ENCODE measurements at regions not wholly inside any gene's neighbourhood (a gene's known extent, or its start where the extent isn't known, plus 50 kb on each side); places are given as distances from the start of the nearest gene placed in this dataset.
"Not testable (repeated sequence)": the region's sequence is repeated elsewhere in the genome, so short reads cannot be mapped to it uniquely, and the experiment has no call there.

DNA sequence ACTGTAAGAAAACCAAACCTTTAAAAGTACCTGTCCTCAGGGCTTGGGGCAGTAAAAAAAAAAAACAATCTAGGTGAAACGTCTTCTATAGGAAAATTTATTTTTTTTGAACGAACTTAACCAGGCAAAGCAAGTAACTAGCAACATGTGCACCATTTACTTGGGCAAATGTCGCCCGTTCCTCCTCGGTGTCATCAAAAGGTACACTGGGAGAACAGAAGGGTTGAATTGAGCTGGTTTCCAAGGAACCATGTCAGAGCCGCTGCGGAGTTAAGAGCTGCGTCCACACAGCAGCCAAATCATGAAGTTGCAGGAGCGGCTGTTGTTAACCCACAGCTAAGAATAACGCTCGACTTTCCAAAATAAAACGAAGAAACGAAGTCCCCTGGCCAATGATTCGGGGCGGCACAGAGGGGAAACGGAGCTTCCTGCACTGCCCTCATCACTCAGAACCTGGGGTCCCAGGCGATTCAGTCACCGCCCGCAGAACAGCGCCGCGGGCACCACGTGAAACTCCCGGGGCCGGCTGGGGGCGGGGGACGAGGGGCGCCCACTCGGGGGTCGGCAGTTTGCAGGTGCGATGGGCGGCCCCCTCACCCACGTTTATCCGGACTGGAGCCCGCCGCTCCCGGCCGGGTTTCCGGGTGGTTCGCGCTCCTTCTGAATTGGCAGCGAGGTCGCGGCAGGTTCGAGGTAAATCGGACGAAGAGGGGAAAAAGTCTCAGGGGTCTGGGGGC, 53.6 kb upstream of the PLGLB1 start:
- DNase-seq (ENCODE audit: low read depth, low spot score): not testable (repeated sequence)
- peak overlapping the region; percentile 60 for H3K27ac ChIP-seq

DNA sequence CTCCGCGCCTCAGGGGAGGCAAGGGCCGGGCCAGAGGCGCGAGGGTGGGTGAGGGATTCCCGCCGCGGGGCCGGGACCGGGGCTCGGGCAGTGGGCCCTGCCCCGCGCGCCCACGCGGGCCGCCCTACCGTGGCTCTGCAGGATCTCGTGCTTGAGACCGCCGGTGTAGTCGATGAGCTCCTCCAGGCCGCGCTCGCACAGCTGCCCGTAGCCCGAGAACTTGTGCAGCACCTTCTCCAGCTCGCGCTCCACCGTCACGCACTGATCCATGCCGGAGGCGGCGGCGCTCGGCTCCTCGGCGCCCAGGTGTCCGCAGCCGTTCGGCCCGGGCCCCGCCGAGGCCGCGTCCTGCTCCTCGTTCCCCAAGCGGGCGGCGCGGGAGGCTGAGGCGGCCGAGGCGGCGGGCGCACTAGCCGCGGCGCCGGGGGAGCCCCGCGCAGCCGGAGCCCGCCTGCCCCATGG, 54.2 kb upstream of the PLGLB1 start:
- not testable (repeated sequence) for DNase-seq (ENCODE audit: low read depth, low spot score)

DNA sequence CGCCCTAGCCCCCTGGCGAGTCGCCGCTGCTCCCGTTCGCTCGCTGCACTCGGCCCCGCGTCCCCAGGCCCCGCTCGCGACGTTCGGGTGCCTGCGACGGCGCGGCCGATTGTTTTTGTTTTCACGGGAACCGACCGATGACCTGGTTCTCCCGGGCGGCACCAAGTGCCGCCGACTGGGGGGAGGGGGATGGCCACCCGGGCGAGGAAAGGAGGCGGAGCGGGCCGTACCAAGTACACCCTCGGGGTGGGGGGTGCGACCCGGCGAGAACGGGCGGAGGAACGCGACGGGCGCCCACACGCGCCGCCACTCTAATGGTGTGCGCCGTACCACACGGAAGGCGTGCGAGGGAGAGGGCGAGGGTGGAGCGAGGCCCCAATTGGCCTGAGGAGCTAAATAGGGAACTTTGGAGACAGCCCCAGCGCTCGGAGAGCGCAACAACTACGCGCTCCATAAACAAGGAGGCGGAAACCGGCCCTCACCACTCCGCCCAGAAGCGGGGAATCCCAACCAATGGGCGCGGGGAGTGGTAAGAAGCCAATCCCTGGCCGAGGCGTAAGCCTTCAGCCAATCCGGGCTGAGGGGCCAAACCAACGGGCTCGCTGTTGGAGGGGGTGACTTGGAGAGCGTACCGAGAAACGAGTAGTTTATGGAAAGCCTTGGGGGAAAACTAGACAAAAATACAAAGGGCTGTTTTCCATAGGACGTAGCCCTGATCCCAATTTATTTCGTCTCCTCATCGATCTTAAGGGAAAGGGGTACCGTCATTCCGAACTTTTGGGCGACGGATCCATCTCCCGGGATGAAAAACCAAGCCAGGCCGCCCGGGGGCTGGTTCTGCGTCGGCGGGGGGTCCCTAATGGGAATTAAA, 54.8 kb upstream of the PLGLB1 start:
- peak overlapping the region; percentile 60 for H3K27ac ChIP-seq
- peak; percentile 41 for DNase-seq (ENCODE audit: low read depth, low spot score)

More for the DNA sequence above, 54.2 kb upstream of the PLGLB1 start:
- peak overlapping the region; percentile 60 for H3K27ac ChIP-seq

DNA sequence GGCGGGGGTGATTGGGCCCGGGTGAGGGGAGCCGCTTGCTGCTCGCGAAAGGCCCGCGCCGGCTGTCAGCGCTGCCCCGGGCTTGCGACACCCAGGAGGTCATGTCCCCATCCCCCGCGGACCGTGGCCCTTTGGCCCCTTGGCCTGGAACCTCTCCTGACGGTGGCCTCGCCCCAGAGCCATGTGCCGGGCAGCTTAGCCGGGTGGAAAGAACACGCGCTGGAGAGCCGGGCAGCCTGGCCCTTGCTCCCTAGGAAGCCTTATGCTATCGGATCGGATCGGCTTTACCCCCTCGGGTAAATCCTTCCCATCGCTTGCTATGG, 55.4 kb upstream of the PLGLB1 start:
- not testable (repeated sequence) for DNase-seq (ENCODE audit: low read depth, low spot score)
- H3K27ac ChIP-seq: peak overlapping the region; percentile 60

DNA sequence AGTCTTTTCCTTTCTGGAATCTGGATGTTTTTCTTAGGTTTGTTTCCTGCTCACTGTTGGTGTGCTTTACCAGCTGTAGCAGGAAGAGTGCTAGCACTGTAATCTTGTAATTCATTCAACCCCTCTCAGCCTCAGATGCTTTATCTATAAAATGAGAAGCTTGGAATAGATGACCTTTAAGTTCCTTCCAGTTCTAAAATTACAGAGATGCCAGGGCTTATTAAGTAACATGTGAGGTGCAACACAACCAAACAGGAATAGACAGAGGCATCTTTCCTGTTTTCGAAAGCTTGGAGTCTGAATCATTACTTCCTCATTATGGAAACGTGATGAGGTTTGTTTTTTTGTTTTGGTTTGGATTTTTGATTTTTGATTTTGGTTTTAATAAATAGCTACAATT, 60.1 kb upstream of the PLGLB1 start:
- DNase-seq (ENCODE audit: low read depth, low spot score); H3K27ac ChIP-seq: not testable (repeated sequence)

DNA sequence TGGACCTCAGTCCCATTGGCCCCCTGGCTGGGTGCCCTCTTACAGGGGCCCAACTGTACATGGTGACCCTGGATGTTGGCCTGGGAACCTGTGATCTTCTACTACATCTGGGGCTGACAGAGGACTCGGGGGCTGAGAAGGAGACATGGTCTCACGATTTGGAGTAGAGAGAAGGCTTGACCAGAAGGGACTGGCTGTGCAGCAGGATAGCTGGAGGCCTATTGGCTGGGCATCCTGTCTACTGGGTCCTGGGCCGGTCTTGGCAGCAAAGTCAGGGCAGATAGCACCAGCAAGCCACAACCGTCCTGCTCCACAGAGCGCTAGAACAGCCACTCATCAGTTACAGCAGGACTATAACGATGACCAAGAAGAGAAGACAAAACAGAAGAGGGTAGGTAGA, 66.4 kb upstream of the PLGLB1 start:
- DNase-seq (ENCODE audit: low read depth, low spot score); H3K27ac ChIP-seq: not testable (repeated sequence)

DNA sequence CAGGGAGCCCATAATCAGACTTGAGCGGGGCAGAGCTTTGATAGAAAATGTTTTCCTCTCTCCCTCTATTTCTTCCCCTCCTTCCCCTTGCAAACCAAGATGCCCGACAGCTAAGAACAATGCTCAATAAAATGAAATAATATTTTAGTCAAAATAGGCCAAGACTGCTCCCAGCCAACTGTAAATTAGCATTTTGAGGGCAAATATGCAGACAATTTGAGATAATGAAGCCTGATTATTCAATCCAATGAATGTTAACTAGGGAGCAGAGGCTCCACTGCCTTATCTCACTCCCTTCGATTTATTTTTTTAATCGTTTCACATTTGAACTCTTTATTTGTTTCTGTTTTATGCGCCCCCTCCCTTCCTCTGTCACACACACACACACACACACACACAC, 67.8 kb upstream of the PLGLB1 start:
- DNase-seq (ENCODE audit: low read depth, low spot score); H3K27ac ChIP-seq: not testable (repeated sequence)

DNA sequence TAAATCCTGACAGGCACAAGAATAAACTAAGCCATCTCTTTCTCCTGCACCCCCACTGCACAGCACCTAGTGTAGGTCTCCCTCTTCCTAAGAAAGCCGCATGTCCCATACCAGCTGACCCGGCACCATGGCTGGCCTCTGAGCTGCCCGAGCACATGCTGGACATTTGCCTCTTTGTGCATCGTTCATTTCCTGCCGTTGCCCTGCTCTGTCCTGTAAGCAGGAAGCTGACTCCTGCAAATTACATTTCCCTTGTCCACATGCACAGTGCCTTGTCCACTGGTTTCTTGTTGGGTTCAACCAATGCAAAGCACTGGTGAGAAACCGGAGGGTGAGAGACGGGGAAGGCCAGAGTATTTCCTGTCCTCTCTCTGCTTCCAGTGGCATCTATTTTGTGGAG, 71.6 kb upstream of the PLGLB1 start:
- not testable (repeated sequence) for DNase-seq (ENCODE audit: low read depth, low spot score); H3K27ac ChIP-seq

DNA sequence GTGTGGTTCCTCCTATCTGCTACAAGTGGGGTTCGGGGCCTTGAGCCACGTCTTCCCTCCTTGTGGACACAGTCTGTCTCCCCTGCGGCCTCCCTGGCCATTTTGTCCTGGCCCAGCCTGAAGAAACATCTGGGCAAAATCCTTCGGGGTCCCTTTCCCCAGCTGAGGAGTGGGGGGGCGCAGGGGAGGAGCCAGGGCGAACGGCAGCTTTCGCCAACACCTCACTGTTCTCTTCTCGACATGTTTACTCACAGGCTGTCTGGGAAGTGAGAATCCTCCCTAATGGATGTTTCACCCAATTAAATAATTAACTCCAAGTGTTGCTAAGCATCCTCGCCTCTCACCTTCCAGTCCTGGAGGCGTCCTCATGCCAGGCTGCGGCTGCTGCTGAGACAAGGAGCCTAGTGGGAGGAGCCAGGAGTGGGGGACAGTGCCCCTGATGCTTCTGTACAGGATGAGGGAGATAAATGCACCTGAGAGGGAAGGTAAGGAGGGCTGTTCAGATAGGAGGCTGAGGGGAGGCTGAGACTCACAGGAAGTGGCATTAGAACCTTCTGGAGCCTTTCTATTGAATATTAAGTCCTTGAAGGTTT, 72.4 kb upstream of the PLGLB1 start:
- H3K27ac ChIP-seq; DNase-seq (ENCODE audit: low read depth, low spot score): not testable (repeated sequence)

DNA sequence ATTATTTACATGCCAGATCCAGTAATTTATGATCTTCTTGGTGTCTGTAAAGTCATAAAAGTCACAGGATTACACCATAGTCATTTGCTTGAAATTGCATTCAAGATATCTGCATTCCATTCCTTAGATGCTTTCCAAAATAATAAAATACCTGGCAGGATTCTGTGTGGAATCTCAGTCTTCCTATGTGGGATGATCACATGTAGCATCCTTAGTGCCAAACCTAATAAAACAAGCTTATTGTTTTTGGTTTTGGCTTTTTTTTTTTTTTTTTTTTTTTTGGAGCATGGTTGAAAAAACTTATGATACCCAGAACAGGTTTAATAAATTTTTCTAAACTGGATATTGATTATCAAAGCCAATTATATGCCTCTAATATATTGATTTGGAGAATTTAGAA, 74.2 kb upstream of the PLGLB1 start:
- not testable (repeated sequence) for DNase-seq (ENCODE audit: low read depth, low spot score); H3K27ac ChIP-seq

DNA sequence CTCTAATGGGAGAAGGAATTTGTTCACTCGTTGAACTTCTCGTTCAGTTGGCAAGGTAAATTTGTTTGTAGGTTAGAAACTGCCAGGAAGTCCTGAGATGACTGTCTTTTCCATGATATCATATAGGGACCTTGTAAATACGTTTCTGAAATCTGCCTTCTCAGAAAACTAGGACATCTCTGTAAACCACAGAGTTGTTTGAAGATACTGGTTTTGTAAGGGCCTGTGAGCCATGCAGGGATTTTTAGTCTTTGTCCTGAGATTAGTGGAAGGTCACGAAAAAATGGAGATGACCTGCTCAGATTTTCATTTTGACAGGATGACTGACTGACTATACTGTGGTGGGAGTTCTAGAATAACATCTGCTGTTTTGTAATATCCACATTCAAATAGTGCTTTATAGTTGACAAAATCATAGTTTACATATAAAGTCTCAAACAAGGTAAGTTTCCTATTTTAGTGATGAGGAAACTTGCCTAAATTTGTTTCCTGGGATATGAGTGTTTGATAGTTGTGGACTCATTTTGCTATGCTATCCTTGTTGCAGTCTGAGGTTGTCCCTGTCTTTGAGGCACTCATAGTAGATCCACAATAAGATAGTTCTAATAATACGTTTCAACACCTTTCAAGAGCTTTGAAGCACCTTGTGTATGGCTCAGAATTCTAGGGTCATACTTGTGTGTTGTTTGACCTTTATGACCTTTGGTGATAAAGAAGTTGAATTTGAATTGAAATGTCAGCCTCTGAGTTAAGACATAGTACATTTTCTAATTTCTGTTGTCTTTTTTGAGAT, 107.3 kb upstream of the PLGLB1 start:
- H3K27ac ChIP-seq; DNase-seq (ENCODE audit: low read depth, low spot score): not testable (repeated sequence)

DNA sequence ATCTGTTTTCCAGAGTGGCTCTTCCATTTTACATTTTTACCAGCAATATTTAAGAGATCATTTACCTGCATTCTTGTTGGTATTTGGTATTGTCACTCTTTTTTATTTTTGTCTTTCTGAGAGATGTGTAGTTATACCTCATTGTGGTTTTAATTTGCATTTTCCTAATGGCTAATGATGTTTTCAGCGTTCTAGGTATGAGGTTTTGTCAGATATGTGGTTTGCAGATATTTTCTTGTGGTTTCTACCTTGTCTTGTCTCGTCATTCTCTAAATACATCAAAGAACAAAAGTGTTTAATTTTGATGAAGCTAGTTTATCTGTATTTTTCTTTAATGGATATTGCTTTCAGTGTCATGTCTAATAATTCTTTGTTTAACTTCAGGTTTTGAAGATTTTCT, 110.9 kb upstream of the PLGLB1 start:
- not testable (repeated sequence) for DNase-seq (ENCODE audit: low read depth, low spot score); H3K27ac ChIP-seq

DNA sequence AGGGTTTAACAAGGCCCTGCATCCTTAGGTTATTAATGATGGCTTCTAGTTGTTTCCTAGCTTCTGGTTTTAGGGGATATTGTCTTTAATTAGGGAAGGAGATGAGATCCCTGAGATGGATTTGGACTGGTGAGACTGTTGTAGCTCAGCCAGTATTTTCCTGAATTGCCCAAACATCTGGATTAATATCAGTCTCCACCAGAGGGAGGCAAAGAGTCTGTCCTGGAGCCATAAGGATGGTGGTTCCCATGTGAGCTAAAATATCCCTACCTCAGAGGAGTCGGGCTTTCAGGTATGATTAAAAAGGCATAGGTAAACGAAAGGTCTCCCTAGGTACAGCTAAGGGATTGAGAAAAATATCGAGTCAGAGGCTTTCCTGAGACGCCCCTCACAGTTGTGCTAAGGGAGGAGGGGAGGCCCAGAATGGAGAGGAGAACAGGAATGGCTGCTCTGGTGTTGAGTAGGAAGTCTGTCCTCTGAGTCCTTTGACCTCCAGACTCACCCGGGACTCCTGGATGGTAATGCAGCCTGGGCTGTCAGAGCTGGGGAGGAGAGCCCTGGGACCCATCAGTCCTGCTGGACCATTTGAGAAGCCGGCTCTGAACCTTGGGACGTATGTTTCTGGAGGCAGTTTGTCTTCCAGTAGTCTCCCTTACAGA, 130.3 kb upstream of the PLGLB1 start:
- not testable (repeated sequence) for H3K27ac ChIP-seq; DNase-seq (ENCODE audit: low read depth, low spot score)

DNA sequence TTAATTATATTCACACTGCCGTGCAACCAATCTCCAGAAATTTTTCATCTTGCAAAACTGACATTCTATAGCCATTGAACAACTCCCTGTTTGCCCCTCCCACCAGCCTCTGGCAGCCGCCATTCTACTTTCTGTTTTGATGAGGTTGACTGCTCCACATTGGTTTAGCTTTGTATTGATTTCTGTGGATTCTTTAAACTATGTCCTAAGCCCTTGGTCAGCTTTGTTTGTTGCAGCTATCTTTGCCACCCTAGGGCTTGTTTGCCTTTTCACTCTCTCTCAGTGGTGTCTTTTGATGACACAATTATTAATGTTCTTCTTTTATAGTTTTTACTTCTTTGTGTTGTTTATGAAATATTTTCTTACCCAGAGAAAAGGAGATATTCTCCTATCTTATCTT, 152.8 kb upstream of the PLGLB1 start:
- H3K27ac ChIP-seq; DNase-seq (ENCODE audit: low read depth, low spot score): not testable (repeated sequence)

DNA sequence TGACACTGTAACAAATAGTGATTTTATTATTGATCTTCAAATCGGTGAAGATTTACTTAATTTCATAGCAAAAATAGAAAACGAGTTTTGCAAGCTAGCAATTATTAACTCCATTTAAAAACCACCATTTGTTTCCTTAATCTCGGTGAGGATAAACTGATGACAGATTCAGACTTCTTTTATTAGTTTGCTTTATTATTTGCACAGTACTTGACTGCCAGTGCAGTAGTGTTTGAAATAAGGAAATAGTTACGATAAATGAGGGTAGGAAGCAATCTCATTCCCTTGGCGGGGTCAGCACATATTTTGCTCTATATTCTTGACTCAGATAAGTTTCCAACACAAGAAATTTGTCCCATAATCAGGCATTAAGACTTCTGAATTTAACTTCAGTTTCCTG, 161.7 kb upstream of the PLGLB1 start:
- DNase-seq (ENCODE audit: low read depth, low spot score); H3K27ac ChIP-seq: not testable (repeated sequence)

DNA sequence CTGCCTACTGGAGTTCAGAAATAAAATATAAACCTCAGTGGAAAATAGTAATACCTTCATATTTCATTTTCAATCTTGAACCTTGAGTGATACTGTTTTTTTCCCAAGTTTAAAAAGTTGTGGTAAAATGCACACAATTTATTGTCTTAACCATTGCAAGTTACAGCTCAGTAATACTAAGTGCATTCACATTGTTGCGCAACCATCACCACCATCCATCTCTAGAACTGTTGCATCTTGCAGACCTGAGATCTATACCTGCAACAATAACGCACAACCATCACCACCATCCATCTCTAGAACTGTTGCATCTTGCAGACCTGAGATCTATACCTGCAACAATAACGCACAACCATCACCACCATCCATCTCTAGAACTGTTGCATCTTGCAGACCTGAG, 162.6 kb upstream of the PLGLB1 start:
- H3K27ac ChIP-seq; DNase-seq (ENCODE audit: low read depth, low spot score): not testable (repeated sequence)

DNA sequence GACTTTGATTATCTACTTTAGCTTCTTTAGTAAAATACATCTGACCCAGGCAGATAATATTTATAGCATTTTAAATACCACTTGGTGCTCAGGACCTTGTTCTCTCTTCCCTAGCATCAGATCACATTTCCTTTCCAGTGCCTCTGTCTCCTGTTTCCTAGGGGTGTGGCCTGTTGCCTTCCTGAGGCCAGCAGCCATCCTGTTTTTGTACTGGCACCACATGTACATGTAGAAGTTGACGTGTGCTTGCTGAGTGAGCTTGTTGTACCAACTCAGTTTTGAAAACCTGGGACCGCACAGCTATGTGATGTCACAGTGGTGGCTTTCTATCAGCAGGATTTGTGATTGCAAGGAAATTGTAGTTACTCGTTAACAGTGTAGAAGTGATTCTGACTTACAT, 167.6 kb upstream of the PLGLB1 start:
- H3K27ac ChIP-seq; DNase-seq (ENCODE audit: low read depth, low spot score): not testable (repeated sequence)

DNA sequence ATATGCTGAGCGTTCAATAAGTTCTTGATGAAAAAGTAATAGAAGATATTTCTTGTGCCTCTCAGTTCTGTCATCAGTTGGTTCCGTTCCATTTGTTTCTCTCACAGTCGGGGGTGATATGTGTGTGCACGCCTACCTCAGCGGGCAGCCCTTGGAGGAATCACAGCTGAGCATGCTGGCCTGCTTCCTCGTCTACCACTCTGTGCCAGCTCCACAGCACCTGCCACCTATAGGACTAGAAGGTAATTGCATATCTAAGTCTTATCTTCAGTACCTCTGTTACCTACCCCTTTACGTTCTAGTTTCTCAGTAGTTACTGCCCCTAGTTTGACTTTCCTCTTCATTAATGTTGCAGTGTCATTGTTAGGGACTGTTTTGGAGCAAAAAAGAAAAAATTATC, 171.7 kb upstream of the PLGLB1 start:
- not testable (repeated sequence) for DNase-seq (ENCODE audit: low read depth, low spot score); H3K27ac ChIP-seq

DNA sequence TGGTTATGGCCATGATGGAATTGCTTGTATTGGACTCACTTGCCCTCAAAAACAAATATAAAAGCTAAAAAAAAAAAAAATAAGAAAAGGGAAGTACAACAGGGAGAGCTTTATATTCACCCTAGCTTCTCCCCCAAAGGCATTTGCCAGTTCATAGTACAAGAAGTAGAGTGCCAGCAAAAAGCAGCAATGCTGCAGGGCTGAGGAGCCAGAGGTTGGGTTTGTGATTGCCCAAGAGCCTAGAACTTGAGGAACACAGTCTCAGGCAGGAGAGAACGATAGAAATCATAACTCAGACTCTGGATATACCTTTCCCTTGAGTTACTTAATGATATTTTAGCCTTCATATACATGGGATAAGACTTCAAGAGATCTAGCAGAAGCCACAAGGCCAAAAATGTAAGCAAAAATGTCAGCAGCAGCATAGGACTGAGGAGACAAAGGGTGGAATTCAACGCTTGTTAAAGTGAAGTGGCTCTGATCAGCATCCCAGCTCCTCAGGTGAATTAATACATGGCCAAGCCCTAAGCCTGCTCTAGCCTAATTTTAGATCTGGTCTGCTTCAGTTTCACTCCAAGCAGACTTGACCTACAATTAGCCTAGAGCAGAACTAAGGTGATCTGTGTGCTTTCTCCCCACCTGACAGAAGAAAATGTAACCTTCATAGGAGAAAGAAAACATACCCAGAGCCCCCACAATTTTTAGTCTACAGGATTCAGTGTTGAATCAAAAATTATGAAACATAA, 172.8 kb upstream of the PLGLB1 start:
- H3K27ac ChIP-seq; DNase-seq (ENCODE audit: low read depth, low spot score): not testable (repeated sequence)
